IMR-90 (cell line): ENCODE measurements at regions not wholly inside any gene's neighbourhood (a gene's known extent, or its start where the extent isn't known, plus 50 kb on each side); places are given as distances from the start of the nearest gene placed in this dataset.

ENCODE experiments used
- ATAC-seq: fragments of 200-7000 bp; cut with Tn5 transposase; 2 replicates; pipeline ENCODE4 v1.9.1; 2020; ENCODE audit warnings: low read depth, mild to moderate bottlenecking, moderate library complexity
- BruUV-seq: library from RNA; stranded (reverse); fragments of 400-500 nt; replicated peaks from 2 replicates; lab custom pipeline; 2021; lab: Mats Ljungman, UMichigan
- CTCF ChIA-PET: fragments of 300-600 bp; formaldehyde crosslinking; extraction: SDS; loops from one replicate; lab custom pipeline; 2021; ENCODE audit warnings: antibody characterized with exemption; lab: Yijun Ruan, JAX
- POLR2A ChIA-PET: fragments of 300-600 bp; sonication (Branson Sonifier 250); formaldehyde crosslinking; loops from one replicate; lab custom pipeline; 2022; ENCODE audit warnings: antibody characterized with exemption; ENCODE audit not compliant: unreplicated experiment; lab: Charles Lee
- DNase-seq: peaks from one replicate; pipeline ENCODE4 v3.0.0; 2013
- H2AFZ ChIP-seq: replicated peaks from 2 replicates; pipeline ENCODE3; 2013; ENCODE audit warnings: low read length, mild to moderate bottlenecking; ENCODE audit not compliant: poor library complexity
- H2AK5ac ChIP-seq: 2 replicates; pipeline ENCODE4 v1.6.1; 2013; ENCODE audit warnings: low read depth, low read length, inconsistent platforms
- H2AK9ac ChIP-seq: replicated peaks from 2 replicates; pipeline ENCODE3; 2013; ENCODE audit warnings: mild to moderate bottlenecking, low read depth, low read length, moderate library complexity; ENCODE audit not compliant: poor library complexity
- H2BK120ac ChIP-seq: 2 replicates; pipeline ENCODE4 v1.6.1; 2013; ENCODE audit warnings: low read depth, low read length, inconsistent platforms
- H2BK15ac ChIP-seq: 3 replicates; pipeline ENCODE4 v1.6.1; 2013; ENCODE audit warnings: low read depth, low read length, inconsistent platforms
- H2BK20ac ChIP-seq: 2 replicates; pipeline ENCODE4 v1.6.1; 2013; ENCODE audit warnings: low read depth, mild to moderate bottlenecking, inconsistent platforms, low read length, moderate library complexity
- H2BK5ac ChIP-seq: 2 replicates; pipeline ENCODE4 v1.6.1; 2013; ENCODE audit warnings: mild to moderate bottlenecking, low read depth, low read length, inconsistent platforms; ENCODE audit not compliant: poor library complexity, severe bottlenecking
- H3K14ac ChIP-seq: replicated peaks from 2 replicates; pipeline ENCODE4 v1.6.1; 2013; ENCODE audit warnings: low read depth, low read length, inconsistent platforms
- H3K18ac ChIP-seq: 2 replicates; pipeline ENCODE4 v1.6.1; 2013; ENCODE audit warnings: low read depth, low read length, control low read depth
- H3K23ac ChIP-seq: 2 replicates; pipeline ENCODE4 v1.6.1; 2013; ENCODE audit warnings: low read depth, low read length, inconsistent platforms
- H3K27ac ChIP-seq: 2 replicates; pipeline ENCODE4 v1.5.1; 2013; ENCODE audit warnings: mild to moderate bottlenecking, control low read depth, low read length; ENCODE audit not compliant: insufficient read depth
- H3K27me3 ChIP-seq: 2 replicates; pipeline ENCODE4 v1.6.1; 2013; ENCODE audit warnings: low read length; ENCODE audit not compliant: control insufficient read depth, insufficient read depth
- H3K36me3 ChIP-seq: 2 replicates; pipeline ENCODE4 v1.6.1; 2013; ENCODE audit warnings: low read length, mixed read lengths; ENCODE audit not compliant: control insufficient read depth, insufficient read depth
- H3K4ac ChIP-seq: 2 replicates; pipeline ENCODE4 v1.6.1; 2013; ENCODE audit warnings: low read depth, low read length, inconsistent platforms
- H3K4me1 ChIP-seq: 2 replicates; pipeline ENCODE4 v1.6.1; 2013; ENCODE audit warnings: low read length, mixed read lengths; ENCODE audit not compliant: control insufficient read depth, insufficient read depth
- H3K4me2 ChIP-seq: 2 replicates; pipeline ENCODE4 v1.6.1; 2013; ENCODE audit warnings: low read depth, mild to moderate bottlenecking, control low read depth, low read length, moderate library complexity
- H3K4me3 ChIP-seq: 2 replicates; pipeline ENCODE4 v1.5.1; 2013; ENCODE audit warnings: low read depth, mild to moderate bottlenecking, control low read depth, low read length, moderate library complexity; ENCODE audit not compliant: insufficient read depth
- H3K56ac ChIP-seq: 2 replicates; pipeline ENCODE4 v1.6.1; 2013; ENCODE audit warnings: low read length, inconsistent platforms; ENCODE audit not compliant: insufficient read depth; ENCODE audit errors: extremely low read depth
- H3K79me1 ChIP-seq, 2 experiments: 2 replicates each; pipeline ENCODE4 v1.6.1; 2013; ENCODE audit warnings: low read length in 2 of 2, inconsistent platforms in 1 of 2, low read depth in 1 of 2
- H3K9ac ChIP-seq: 2 replicates; pipeline ENCODE4 v1.6.1; 2013; ENCODE audit warnings: low read depth, low read length, control low read depth
- H3K9me1 ChIP-seq: 2 replicates; pipeline ENCODE4 v1.6.1; 2013; ENCODE audit warnings: low read length, inconsistent platforms; ENCODE audit not compliant: insufficient read depth
- H3K9me3 ChIP-seq: 2 replicates; pipeline ENCODE4 v1.6.1; 2013; ENCODE audit warnings: low read length; ENCODE audit not compliant: control insufficient read depth, insufficient read depth
- H4K20me1 ChIP-seq: 2 replicates; pipeline ENCODE4 v1.6.1; 2013; ENCODE audit warnings: low read length, inconsistent platforms; ENCODE audit not compliant: insufficient read depth
- H4K5ac ChIP-seq: 2 replicates; pipeline ENCODE4 v1.6.1; 2013; ENCODE audit warnings: mild to moderate bottlenecking, low read depth, low read length, control low read depth
- H4K8ac ChIP-seq, 2 experiments: 2 replicates each; pipeline ENCODE4 v1.6.1; 2013; ENCODE audit warnings: low read depth in 2 of 2, low read length in 2 of 2, control low read depth in 1 of 2, inconsistent platforms in 1 of 2
- H4K91ac ChIP-seq: 2 replicates; pipeline ENCODE4 v1.6.1; 2013; ENCODE audit warnings: low read depth, low read length, inconsistent platforms; ENCODE audit not compliant: insufficient read depth
- FOS ChIP-seq: fragments of 150-350 bp; IDR thresholded peaks from 2 replicates; pipeline ENCODE4 v1.6.1; 2016; ENCODE audit warnings: low read depth, low read length
- USF2 ChIP-seq: fragments of 150-350 bp; IDR thresholded peaks from 2 replicates; pipeline ENCODE4 v1.6.1; 2017; ENCODE audit warnings: mild to moderate bottlenecking, antibody characterized with exemption, low read length, low read depth
- dilution Hi-C: fragments of 300-500 bp; cut with HindIII; formaldehyde crosslinking; loops from one replicate; pipeline ENCODE4 v1.14.3; 2018; ENCODE audit warnings: low sequenced_read_pairs; ENCODE audit not compliant: unreplicated experiment
- in situ Hi-C: fragments of 300-500 bp; cut with MboI; formaldehyde crosslinking; loops from 3 replicates; pipeline ENCODE4 v1.14.3; 2019; ENCODE audit warnings: low sequenced_read_pairs, inconsistent platforms, mixed read lengths
- intact Hi-C: fragments of 100-400 bp; cut with micrococcal nuclease; formaldehyde crosslinking; loops from 2 replicates; pipeline ENCODE4 v1.10.0; 2022

DNA sequence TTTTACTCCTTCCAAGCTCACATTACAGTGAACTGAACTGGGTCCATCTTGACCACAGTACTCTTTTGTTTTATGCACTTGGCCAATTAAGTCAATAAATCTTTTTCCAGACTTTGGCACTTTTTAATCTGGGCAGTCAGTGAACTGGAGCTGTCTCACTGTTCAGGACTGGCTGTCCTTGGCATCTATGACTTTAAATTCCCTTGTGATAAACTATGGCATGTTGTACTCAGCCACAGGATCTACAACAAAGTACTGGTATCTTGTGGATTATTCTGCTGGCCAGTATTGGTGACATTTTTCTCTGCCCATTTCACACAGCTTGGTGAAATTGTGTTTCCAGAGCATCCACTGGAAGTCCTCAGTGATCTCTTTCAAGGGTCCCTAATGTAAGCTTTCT is 1144.8 kb upstream of the SEMA6A start:
- H2AFZ ChIP-seq: no peak overlapping the region
- ATAC-seq: no peak
- ChIA-PET CTCF (no interaction called here), POLR2A (no interaction called here)
- H3K4me3 ChIP-seq: no peak overlapping the region
- in situ Hi-C loops: no loop called here
- no peak overlapping the region for H4K5ac ChIP-seq
- H2BK120ac ChIP-seq: no peak overlapping the region
- H3K4ac ChIP-seq: no peak overlapping the region
- no peak overlapping the region for H2AK9ac ChIP-seq
- no peaks in the 10 kb centered on the region for H3K27me3 ChIP-seq
- H3K14ac ChIP-seq: no peak overlapping the region
- no peak overlapping the region for H2BK20ac ChIP-seq
- H3K9me3 ChIP-seq: peaks cover 4% of the 10 kb centered on the region
- no peak for TF ChIP-seq FOS
- TF ChIP-seq USF2: no peak
- no peak overlapping the region for H3K23ac ChIP-seq
- H2BK5ac ChIP-seq: no peak overlapping the region
- DNase-seq: no peak
- no peak overlapping the region for H3K4me2 ChIP-seq
- dilution Hi-C loops: no loop called here
- no peaks in the 10 kb centered on the region for H4K20me1 ChIP-seq
- no peak overlapping the region for H2AK5ac ChIP-seq
- H3K9ac ChIP-seq: no peak overlapping the region
- BruUV-seq: no TSS peak
- intact Hi-C loops: no loop called here
- no peaks in the 10 kb centered on the region for H3K79me1 ChIP-seq
- no peaks in the 10 kb centered on the region for H3K36me3 ChIP-seq
- H3K18ac ChIP-seq: no peak overlapping the region
- H2BK15ac ChIP-seq: no peak overlapping the region
- no peak overlapping the region for H3K56ac ChIP-seq
- no peak overlapping the region for H3K27ac ChIP-seq
- no peaks in the 10 kb centered on the region for H3K9me1 ChIP-seq
- no peaks in the 10 kb centered on the region for H3K4me1 ChIP-seq
- H4K91ac ChIP-seq: no peak overlapping the region
- H4K8ac ChIP-seq: no peak overlapping the region
